Fibroblast of pulmonary artery (primary cell): ENCODE measurements at regions not wholly inside any gene's neighbourhood (a gene's known extent, or its start where the extent isn't known, plus 50 kb on each side); places are given as distances from the start of the nearest gene placed in this dataset.

Source experiments
- DNase-seq: peaks from one replicate; pipeline ENCODE4 v3.0.0-alpha.2; 2010; ENCODE audit warnings: low read depth
- H3K4me3 ChIP-seq: replicated peaks from 2 replicates; pipeline ENCODE4 v1.5.1; 2011; ENCODE audit warnings: low read depth, mild to moderate bottlenecking, control low read depth, low read length, moderate library complexity
- TF ChIP-seq, protein P1 (sequence below): IDR thresholded peaks from 2 replicates; pipeline ENCODE4 v1.5.1; 2011; ENCODE audit warnings: mild to moderate bottlenecking, control low read depth, low read length, inconsistent platforms; ENCODE audit errors: missing control alignments

DNA sequence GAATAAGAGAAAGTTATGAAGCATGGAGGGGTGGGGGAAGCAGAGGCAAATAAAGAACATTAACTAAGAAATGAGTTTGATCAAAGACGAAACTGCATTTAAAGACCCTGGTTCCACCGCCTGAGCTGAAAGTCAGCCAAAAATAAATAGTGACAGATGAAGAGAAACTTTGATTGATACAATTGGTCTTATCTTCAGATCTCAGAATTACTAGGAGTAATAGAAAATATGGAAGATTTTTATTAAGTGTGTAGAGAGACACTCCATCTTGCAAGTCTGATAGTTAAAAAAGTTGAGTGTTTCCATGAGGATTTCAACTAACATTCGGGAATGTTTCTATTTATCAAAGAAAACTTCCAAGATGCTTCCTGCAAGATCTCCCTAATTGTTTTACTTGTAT lies 418.2 kb upstream of the ADGRL2 start:
- TF ChIP-seq, protein P1, sequence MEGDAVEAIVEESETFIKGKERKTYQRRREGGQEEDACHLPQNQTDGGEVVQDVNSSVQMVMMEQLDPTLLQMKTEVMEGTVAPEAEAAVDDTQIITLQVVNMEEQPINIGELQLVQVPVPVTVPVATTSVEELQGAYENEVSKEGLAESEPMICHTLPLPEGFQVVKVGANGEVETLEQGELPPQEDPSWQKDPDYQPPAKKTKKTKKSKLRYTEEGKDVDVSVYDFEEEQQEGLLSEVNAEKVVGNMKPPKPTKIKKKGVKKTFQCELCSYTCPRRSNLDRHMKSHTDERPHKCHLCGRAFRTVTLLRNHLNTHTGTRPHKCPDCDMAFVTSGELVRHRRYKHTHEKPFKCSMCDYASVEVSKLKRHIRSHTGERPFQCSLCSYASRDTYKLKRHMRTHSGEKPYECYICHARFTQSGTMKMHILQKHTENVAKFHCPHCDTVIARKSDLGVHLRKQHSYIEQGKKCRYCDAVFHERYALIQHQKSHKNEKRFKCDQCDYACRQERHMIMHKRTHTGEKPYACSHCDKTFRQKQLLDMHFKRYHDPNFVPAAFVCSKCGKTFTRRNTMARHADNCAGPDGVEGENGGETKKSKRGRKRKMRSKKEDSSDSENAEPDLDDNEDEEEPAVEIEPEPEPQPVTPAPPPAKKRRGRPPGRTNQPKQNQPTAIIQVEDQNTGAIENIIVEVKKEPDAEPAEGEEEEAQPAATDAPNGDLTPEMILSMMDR: no peak
- DNase-seq: no peak
- H3K4me3 ChIP-seq: no peak overlapping the region

DNA sequence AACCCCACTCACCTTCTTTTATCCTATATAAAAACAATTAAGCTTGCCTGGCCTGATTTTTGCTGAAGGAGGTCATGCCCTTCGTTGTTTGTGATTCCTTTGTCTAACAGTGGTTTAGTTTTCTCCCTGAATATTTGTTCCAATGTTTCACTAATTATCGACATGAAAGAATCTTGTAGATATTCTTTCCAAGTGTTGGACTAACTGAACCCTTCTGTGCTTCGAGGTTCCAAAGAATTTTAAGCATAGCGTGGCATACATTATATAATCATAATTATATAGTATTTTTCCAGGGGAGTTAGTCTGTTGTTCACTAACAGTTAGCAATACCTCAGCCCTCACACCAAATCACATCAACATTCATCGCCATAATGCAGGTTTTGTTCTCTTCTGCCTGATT lies 418.9 kb upstream of the ADGRL2 start:
- H3K4me3 ChIP-seq: no peak overlapping the region
- DNase-seq: no peak
- TF ChIP-seq, protein P1: no peak

DNA sequence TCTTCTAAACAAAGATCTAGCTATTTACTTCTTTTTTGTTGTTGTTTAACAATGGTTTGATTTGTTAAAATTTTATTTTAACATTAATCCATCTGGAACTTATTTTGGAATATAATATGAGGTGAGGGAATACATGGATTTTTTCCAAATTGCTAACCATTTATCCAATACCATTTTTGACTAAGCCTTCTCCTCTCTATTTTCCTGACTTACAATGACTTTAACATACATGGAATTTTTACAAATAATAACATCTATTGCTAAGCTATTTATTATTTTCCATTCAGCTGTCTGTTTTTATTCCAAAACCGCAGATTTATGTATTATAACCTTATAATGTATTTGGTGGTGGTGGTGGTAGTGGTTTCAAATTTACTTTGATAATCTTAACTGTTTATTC lies 420.3 kb upstream of the ADGRL2 start:
- DNase-seq: no peak
- TF ChIP-seq, protein P1: no peak
- no peak overlapping the region for H3K4me3 ChIP-seq

DNA sequence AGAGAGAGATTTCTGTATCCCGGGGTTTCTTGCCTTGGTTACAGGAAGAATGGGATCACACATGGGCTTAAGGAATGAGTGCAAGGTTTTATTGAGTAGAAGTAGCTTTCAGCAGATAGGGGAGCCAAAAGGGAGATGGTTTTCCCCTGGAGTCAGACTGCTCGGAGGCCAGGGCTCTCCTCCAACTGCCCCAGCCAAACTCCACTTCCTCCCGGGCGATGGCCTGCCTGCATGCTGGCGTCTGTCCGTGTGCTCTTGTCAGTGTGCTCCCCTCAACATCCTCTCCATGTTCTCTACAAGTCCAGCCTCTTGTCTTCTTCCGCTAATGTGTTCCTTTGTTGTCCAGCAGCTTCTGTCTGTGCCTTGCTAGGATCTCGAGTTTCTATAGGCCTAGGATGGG lies 421.3 kb upstream of the ADGRL2 start:
- H3K4me3 ChIP-seq: no peak overlapping the region
- no peak for DNase-seq
- TF ChIP-seq, protein P1: no peak

DNA sequence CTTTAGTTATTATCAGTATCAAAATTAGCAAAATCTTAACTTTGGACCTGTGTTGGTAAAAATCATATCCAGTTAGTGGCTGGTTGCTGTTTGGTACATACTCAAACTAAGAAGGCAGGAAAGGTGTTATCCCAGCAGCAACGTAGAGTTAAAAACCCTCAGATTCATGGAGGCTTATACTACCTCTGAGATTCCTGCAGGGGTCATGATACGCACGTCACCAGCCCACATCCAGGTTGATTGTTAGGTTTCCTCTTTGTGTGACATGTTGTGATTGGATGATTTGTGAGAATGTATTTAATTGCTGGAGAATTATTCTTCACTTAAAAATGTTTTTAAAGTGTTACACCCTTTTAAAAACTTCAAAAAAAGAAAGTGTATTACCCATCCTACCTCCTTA lies 423.3 kb upstream of the ADGRL2 start:
- DNase-seq: no peak
- TF ChIP-seq, protein P1: no peak
- H3K4me3 ChIP-seq: no peak overlapping the region

DNA sequence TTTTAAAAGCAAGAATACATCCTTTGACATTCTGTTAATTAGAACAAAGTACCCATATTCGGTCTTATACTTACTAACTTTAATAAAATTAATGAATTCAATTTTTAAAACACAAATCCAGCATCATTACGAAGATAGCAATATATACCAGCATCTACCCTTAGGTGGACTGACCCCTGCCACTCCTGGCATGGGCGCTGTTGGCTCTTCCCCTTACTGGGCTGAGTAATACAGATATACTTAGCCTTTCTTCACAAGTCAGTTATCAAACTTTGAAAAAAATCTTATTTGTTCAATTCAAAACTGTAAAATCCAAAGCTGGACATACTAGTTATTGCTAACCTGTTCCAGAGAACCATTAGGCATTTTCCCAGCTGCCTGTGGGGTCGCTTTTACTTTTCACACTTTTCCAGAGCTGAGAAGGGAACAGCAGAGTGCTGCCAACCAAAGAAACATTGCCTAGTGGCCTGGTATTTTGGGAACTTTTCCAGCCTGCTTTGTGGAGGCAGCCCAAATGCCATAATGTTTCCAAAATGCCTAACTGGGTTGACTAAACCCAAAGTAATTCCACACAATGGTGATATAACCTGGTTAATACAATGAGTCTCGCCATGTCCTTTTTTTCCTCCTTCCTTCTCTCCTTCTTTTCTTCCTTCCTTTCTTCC lies 424.7 kb upstream of the ADGRL2 start:
- TF ChIP-seq, protein P1: no peak
- DNase-seq: no peak
- H3K4me3 ChIP-seq: no peak overlapping the region

DNA sequence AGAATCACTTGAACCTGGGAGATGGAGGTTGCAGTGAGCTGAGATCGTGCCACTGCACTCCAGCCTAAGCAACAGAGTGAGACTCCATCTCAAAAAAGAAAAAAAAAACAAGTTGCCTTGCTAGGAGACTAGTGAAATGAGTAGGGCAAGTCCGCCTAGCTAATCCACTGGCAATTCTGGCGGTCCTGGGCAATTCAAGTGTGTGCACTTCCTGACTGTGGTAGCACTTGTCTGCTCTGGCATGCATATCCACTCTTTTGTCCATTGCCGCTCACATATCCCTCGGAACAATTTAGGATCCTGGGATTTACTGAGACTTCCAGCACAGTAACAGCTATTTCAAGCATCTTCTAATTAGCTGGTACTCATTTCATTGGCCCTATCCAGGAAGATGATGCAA lies 426.3 kb upstream of the ADGRL2 start:
- no peak for DNase-seq
- H3K4me3 ChIP-seq: no peak overlapping the region
- TF ChIP-seq, protein P1: no peak
